H1 (cell line): ENCODE measurements at regions not wholly inside any gene's neighbourhood (a gene's known extent, or its start where the extent isn't known, plus 50 kb on each side); places are given as distances from the start of the nearest gene placed in this dataset.

ENCODE experiments used
- CTCF ChIP-seq, 3 experiments: IDR thresholded peaks; 1 replicate in 2 of 3; 2 replicates in 1 of 3; pipeline versions ENCODE4 v1.5.1 to v1.6.1; 2011; ENCODE audit warnings: low read length in 3 of 3, mild to moderate bottlenecking in 3 of 3, inconsistent platforms in 2 of 3, low read depth in 1 of 3, moderate library complexity in 1 of 3; ENCODE audit not compliant: insufficient read depth in 1 of 3; ENCODE audit errors: control extremely low read depth in 1 of 3
- SP1 ChIP-seq: IDR thresholded peaks from 2 replicates; pipeline ENCODE4 v1.6.1; 2011; ENCODE audit warnings: low read depth, low read length

GRCh38 chr4:63218856-63219255 lies 1190.4 kb downstream of the TECRL start:
- TF ChIP-seq CTCF (IDR thresholded peaks at IDR 0.05; ENCODE audit: control extremely low read depth in 1 of 3, insufficient read depth in 1 of 3, low read depth in 1 of 3, low read length in 3 of 3) (no peak), SP1 (no peak)
